CD4-positive, alpha-beta T cell treated with Interleukin-21 for 1 hour (primary cell): ENCODE measurements at regions not wholly inside any gene's neighbourhood (a gene's known extent, or its start where the extent isn't known, plus 50 kb on each side); places are given as distances from the start of the nearest gene placed in this dataset.

Experiments used
- DNase-seq: peaks from one replicate; pipeline ENCODE4 v3.0.0-alpha.2; 2020

DNA sequence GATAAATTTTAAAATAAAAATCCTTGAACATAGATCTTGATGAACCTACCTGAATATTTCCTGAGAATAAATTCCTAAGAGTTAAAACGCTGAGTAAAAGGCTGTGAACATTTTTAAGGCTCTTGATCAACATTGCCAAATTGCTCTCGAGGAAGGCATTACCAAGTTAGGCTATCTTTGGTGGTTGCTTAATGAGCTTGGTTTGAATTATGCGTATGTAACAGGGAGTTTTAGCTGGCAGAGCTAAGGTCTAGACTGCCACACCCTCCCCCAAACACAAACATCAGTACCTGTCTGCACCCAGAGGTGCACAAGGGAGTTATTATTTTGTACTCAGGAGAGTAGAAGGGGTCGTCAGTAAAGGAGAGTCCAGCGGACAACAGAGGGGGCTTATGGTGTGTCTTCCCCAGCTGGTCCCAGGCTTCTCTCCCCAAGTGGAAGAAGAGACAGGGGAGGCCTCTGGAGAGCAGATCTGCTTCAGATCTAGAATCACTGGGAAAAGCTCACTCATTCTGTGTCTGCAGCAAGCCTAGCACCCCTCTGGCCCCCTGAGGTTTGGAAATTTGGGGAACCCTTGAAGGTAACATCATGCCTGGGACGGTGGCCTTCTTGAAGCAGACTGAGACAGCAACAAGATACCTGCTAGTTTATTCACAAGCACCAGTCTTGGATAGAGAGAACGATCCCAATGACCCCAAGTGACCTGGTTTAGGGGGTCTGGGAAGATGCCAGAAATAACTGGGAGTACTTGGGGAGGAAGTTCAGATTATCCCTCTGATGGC lies 197.2 kb upstream of the ID2 start:
- DNase-seq: peak; percentile 38

DNA sequence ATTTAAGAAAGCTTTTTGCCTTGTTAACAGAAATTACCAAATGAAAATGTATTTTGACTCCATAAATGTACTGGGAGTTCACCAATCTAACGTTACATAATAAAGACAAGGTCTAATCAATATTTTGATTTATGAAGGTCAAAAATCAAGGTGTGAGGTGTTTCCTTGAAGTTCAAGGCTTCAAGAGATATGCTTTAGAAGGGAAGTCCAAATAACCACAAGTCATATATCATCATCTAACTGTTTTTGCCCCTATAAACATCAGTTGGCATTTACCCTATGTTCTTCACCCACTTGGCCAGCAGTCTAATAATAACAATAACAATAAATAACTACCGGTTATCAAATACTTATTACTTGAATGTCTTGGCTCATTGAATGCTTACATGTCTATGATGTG lies 196.1 kb upstream of the ID2 start:
- DNase-seq: no peak

DNA sequence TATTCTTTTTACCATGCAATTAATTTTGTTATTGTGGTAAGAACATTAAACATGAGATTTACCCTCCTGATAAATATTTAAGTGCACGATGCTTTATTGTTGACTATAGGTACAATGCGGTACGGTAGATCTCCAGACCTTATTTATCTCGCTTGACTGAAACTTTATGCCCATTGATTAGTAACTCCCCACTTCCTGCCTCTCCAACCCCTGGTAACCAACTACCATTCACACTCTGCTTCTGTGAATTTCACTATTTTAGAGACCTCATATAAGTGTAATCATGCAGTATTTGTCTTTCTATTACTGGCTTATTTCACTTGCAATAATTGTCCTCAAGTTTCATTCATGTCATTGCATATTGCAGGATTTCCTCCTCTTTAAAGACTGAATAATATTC lies 195.7 kb upstream of the ID2 start:
- peak; percentile 36 for DNase-seq

DNA sequence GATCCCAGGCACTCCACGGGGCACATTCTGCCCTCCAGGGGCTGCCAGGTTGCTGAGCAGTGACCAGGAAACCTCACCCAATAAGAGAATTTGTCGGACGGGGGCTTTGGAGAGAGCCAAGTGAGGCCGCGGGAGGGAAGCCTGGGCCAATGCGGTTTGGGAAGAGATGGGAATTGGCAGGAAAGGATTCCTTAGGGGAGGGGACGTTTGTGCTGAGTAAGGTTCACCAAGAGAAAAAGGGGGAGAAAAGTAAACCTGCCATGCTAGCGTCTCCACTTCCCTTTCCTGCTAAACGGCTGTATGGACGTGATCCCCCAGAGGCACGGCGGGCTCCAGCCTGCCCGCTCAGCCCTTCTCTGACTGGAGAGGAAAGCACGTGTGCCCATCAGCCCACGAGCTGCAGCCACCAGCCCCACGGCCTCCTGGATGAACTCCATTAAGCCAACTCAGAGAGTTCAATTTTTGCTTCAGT lies 194.4 kb upstream of the ID2 start:
- DNase-seq: no peak

DNA sequence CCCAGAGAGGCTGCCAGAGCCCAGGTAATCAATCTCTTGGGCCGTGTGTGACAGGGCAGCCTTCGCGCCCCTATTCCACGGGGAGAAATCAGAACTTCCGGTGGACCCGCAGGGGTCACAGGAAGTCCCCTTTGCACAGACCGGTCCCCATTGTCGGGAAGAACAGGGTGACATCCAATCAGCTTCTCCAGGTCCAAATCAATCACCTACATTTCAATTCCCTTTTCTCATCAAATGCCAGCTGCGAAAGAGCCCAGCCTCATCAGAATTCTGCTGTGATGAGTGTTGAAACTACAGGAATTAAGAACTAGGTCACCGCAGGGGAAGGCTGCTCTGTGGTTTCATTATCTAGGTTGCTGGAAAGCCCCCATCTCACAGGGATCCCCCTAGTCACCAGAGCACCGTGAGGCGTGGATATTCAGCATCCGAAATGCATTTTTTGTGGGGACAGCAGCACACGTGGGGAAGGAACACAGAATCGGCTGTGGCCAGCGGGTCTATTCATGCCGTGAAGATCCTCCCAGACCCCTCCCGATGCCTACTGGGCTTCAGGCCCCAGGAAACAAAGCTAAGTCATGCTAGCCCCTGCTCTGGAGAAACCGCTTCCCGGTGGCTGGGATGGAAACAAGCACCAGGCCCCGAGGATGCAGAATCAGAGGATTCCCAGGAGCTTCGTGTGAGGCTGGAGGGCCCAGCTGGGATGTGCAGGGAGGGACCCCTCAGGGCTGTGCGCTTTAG lies 193.7 kb upstream of the ID2 start:
- peak; percentile 87 for DNase-seq

DNA sequence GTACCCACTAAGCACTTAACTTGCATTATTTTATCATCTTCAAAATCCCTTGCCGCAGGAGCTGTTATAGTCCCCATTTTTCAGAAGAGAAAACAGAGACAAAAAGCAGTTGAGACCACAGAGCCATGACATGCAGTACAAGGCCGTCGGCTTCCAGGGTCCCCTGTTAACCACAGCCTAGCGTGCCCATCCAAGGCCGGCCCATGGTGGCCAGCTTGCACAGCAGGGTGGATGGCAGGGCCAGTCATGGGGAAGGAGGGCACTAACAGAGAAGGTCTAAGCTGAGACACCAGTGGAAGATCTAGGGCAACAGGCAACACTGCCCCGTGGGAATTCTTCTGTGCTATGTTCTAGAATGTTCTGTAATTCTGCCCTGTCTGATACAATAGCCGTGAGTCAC lies 192.6 kb upstream of the ID2 start:
- no peak for DNase-seq

DNA sequence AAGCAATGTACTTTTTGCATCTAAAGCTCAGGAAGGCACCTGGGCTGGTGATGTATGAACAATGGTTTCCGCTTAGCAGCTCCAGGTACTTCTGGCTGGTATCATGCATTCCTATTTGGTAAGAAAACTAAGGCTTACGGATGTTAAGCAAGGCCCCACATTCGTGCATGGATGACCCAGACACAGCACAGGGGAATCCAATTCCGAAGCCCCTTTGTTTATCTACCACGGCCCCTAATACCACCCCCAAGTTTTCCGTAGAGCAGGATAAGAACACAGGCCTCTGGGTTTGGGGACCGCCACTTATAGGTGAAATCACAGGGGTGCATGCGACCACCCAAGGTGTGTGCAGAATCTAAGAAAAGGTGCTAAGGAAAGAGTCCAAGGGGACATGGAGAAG lies 192.1 kb upstream of the ID2 start:
- no peak for DNase-seq

DNA sequence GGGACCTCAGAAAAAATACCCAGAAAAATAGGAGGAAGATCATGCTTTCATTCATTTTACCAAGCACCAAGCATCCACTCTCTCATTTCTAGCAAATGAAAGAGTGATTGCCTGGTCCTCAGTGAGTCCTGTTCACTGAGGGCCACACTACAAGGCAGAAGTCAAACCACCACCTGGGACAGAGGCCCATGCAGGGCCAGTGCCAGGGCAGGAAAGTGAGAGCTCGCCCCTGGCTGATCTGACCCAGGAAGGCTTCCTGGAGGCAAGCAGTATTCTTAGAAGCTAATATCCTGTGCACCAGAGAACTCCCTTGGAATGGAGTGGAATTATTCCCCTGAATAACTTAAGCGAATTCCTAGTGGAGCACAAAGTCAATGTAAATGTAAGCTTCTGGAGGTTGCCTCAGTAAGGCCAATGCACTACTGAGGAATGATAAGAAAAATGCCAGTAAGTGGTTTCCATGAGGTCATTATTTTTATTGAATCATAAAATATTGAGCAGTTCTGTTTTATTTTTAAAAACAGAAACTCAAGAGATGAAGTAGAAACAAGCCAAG lies 191.6 kb upstream of the ID2 start:
- DNase-seq: no peak

DNA sequence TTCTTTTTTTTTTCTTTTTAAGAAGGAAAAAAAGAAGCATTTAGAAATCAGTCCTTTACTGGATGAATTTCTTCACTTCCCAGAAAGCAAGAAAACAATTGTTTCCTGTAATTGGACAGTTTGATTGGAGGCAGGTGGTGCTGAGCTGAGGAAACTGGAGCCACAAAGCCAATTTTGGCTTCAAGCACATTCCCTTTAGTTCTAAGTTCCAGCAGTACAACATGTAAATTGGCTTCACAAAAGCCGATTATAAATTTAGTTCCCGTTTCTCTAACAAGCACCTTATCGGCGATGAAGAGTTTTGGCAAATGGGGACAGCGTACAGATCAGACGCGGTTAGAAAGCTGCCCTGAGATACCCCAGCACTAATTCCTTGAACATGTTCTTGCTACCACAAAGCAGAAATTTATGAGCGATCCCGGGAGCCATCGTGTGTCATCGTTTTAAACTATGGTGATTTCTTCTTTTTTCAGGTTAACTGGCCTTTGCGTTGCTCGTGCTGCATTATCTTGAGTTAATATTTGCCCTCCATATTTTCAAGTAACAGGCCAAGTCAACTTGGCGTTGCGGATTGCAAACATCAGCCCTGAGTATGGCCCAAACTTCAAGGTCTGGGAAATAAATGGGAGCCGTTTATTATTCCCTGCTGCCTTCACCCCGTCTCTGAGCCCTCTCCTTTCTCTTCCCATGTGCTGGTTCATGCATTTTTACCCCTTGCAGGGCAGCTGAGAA lies 190.4 kb upstream of the ID2 start:
- DNase-seq: no peak

DNA sequence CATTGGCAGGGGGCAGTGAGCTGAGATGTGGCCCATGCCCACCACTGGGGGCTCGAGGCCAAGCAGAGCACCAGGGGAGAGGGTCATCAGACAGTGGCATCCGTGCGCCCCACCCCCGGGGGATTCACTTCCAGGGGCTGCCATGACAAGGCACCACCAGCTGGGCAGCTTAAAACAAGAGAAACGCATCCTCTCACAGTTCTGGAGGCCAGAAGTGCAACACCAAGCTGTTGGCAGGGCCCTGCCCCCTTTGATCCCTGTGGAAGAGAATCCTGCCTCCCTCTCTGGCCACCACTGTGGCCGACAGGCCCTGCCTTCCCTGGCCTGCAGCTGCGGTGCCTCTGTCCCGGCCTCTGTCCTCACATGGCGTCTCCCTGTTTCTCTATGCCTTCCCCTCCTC lies 187.7 kb upstream of the ID2 start:
- DNase-seq: no peak

DNA sequence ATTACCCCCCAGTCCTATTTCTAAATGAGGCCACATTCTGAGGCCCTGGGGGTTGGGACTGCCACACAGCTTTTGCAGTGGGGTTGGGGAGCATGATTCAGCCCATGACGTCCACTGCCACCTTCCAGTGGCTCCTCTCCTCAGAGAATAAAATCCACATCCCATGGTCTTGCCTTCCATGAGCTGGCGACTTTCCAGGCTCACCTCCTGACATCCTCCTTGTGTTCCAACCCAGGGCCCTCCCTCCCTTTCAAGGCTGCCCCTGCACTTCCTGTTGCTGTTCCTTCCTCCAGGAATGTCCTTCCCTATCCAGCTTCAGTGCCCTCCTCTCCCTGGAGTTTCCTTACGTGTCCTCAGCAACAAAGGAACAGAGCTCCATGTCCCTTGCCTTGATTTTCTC lies 187.3 kb upstream of the ID2 start:
- DNase-seq: no peak

DNA sequence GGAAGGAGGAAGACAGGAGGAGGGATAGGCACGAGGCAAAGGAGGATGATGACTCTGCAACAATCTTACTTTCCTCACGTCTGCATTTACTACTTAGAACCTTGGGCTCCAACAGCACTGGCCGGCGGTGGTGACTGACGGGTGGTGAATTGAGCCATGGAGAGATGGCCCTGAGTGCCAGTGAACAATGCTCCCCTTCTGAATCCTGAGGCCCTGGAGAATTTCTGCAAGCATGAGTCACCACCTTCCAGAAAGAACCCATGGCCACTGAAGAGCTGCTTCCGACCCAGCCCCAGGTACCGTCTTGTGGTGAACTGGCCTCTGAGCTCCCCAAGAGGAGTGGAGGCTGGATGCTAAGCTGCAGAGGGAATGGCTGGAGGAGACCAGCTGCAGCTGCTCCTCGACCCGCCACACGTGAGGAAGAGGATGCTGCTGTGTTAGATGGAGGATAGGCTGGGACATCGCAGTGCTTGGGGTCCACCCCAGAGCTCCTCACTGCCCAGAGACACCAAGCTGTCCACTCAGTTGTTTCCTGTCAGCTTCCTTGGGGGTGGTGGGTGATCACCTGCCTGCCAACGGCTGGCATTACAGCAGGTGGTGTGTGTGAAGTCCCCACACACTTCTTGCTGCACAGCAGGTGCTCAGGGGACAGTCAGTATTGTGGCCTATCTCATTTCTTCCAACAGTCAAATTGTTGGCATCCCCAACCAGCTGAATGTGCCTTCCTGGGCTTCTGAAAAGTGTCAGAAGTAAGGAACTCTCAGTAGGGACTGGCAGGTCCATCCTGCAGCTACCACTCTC lies 186.5 kb upstream of the ID2 start:
- no peak for DNase-seq

DNA sequence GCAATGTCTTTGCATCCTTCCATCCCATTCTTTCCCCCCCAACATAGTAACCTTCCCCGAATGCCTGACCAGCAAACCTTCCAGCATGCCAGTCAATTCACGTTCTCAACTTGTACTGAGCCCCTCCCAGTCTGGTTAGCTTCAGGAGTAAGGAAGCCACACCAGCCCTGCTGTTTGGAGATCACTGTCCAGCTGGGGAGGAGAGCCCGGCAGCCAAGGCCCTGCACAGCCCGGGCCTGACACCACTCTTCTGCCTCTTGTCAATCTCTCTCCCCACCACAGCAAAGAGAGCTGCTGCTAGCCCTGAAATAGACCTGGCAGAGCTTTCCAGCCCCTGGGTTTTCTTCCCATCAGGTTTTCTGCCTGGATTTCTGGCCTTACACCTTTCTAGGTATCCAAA lies 185.8 kb upstream of the ID2 start:
- DNase-seq: no peak

DNA sequence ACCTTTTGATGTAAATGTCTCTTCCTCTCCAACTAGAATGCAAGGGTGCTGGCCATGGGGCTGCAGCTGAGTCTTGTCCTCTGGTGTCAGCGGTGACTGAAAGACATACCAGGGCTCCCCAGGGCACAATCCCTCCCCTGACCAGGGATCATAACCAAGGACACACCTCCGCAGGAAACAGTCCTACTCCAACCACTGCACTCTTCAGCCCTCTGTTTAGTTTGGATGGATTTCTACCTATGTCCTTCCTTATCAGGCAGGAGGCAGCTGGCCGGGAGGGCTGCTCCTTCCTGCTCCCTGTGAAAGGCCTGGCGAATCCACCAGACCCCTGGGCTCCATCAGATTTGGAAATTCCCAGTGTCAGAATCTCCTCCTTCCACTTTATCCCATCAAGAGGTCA lies 185.2 kb upstream of the ID2 start:
- DNase-seq: no peak

DNA sequence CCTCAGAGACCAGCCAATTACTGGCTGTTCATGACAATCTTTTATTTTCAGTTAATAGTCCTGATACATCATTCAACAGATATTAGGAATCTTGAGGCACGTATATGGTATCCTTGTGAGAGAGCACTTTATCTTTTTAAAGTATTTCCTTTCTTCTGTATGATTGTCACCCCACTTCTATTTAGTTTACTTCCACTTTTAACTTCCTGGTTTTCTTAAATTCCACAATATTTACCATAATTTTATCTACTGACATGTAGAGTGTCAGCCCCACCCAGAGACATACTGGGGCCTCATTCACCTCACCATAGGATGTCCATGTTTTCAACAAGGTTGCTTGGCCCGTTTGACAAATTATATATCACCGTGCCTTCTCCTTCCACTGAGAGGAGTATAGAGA lies 182.9 kb upstream of the ID2 start:
- no peak for DNase-seq

DNA sequence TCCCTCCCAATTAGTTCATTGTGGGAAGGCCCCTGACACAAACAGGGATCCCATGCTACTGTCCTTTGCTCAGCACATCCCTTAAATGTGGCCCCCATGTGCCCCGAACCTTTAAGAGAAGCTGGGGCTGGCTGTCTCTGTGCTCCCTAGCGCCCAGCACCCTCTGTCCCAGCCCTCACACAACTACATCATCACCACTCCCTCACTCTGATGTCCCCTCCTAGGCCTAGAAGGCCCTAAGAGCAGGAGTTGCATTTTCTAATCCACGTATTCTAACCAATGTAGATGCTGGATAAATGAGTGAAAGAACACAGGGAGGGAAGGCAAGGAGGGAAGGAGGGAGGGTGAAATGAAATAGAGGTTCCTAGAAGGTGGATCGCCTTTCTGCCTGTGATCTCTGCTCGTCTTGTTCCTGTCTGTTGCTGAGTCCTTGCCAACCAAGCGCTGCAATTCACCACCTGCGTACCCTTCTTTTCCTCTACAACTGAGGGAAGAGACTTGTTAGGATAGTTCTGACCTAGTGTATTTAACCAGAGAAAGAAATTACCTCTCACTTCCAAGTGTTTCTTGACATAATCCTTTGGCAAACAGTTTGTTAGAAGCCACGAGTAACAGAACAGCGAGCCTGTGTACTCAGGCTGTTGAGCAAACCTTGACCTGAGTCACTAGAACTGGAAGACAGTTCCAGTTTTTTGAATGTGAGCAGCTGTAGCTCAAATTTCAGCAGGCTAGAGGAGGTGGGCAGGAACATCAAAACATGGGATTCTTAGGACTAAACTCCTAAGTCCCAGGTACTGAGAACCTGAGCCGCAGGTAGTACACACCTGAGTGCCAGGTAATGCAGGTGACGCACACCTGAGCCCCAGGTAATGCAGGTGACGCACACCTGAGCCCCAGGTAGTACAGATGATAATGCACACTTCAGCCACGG lies 181.5 kb upstream of the ID2 start:
- no peak for DNase-seq

DNA sequence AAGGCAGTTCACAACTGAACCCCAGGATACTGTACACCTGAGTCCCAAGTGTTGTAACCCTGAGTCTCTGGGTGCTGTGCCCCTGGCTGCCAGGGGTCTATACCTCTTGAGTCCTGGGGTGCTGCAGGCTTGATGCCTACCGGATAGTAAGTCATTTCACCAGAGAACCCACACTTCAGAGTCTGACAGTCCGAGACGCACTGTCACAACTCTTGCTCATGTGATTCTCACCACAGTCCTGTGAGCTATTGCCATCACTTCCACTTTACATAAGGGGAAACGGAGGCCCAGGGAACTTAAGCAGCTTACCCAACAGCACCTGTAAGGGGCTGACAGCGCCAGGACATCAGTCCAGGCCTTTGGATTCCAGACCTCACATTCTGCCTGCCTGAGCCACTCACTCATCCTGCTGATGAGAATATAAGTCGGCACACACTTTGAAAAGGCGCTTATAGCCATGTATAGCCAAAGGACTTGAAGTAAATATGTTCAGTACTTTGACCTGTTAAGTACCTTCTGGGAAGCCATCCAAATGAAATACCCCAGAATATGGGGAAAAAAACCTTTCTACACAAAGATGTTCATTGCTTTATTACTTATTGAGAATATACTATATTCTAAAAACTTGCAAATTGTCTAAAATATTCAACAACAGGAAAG lies 180.7 kb upstream of the ID2 start:
- DNase-seq: no peak

DNA sequence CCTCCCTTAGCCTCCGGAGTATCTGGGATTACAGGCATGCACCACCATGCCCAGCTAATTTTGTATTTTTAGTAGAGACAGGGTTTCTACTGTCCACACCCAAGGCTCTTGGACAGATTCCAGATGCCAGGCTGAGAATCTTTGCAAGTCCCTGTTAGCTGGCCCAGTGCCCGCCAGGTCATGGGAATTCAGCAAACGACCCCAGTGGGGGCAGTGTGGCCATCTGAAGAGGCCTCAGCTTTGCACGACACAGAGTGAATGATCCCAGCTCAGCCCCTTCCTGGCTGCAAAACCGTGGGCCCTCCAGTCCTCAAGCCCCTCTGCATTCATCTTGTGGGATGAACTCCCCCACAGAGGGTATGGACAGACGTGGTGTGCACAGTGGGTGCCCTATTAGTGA lies 179.5 kb upstream of the ID2 start:
- DNase-seq: no peak

DNA sequence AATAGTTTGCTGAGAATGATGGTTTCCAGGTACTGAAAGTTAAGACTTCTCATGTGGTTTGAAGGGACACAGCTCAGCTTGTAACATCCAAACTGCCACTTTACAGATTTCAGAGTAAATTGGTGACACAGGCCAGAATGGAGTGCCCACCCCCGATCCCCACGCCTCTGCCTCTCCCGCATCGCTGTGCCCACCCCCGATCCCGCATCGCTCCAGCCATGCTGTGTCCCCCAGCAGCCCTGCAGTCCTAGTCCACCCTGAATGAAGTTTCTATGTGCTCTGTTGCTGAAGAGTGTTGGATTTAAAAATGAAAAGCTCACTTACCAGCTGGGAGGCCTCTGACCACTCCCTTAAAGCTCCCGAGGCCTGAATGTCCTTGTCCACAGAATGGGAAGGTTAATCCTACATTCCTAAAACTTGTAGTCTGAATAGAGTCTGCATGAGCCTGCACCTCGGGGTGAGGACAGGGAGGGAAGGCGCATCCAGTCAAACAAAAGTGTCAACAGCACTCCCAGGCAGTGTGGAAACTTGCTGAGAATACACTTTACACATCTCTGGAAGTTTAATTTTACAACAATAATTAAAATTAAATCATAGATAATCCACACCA lies 176.4 kb upstream of the ID2 start:
- DNase-seq: no peak

DNA sequence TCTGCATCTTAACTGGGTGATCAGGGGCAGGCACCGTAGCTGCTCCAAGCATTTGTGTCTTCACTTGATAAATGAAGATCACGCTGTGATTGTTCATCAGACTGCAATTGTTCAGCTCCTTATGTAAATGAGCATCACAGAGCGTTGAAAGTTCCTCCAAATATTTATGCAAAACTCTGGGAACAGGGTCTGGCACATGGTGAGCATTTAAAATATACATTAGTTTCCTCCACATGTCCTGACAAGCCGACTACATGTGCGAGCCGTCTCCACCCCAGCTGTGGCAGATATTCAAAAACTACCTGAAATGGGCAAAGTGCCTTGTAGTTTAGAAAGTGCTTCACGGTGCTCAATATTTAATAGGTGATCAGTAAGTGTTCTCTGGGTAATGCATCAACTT lies 175.1 kb upstream of the ID2 start:
- DNase-seq: no peak

DNA sequence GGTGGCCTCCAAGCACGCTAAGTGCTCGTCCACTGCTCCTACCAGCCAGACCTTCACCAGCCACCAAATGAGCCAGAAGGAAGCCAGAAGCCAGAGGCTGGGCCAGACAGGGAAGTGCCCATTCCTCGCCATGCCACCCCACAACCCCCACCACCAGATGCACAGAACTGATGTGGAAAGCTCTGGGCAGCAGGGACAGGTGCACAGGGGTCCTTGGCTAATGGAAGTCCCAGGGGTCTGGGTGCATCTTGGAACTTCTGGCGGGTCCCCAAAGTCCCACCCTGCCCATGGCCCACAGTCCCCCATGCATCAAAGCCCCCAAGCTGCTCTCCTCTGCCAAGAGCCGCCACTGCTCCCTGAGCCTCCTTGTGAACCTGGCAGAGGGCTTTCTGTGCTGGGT lies 173.1 kb upstream of the ID2 start:
- DNase-seq: no peak
